ENCODE measurements at regions not wholly inside any gene's neighbourhood (a gene's known extent, or its start where the extent isn't known, plus 50 kb on each side); places are given as distances from the start of the nearest gene placed in this dataset.

- no peaks in the 10 kb centered on the region for H3K9me2 ChIP-seq (ENCODE audit: insufficient read depth)
- no peaks in the 10 kb centered on the region for H3F3A ChIP-seq (ENCODE audit: insufficient read depth, low read depth)
- POLR2A ChIA-PET (ENCODE audit: unreplicated experiment), result no interaction called here
- no peak overlapping the region for H2AFZ ChIP-seq
- H3K4me1 ChIP-seq (replicated peaks; ENCODE audit: insufficient read depth), result no peaks in the 10 kb centered on the region
- DNase-seq, result no peak
- no peaks in the 10 kb centered on the region for H3K36me3 ChIP-seq (ENCODE audit: low read depth)
- no peak overlapping the region for H3K27ac ChIP-seq
- no peaks in the 10 kb centered on the region for H3K27me3 ChIP-seq (ENCODE audit: insufficient read depth, low read depth)
- intact Hi-C loops (cut with micrococcal nuclease; ENCODE audit: unreplicated experiment), result no loop called here
- H3K9me3 ChIP-seq (ENCODE audit: insufficient read depth, low read depth), result no peaks in the 10 kb centered on the region
- no peak overlapping the region for H3K4me2 ChIP-seq
- CTCF ChIA-PET, result no interaction called here
- no peak overlapping the region for H3K4me3 ChIP-seq
- no peaks in the 10 kb centered on the region; the same call in 1 of the 2 replicates for H4K20me1 ChIP-seq (ENCODE audit: insufficient read depth)
- H3K79me2 ChIP-seq (ENCODE audit: low read depth), result no peaks in the 10 kb centered on the region
- TF ChIP-seq, protein P1, sequence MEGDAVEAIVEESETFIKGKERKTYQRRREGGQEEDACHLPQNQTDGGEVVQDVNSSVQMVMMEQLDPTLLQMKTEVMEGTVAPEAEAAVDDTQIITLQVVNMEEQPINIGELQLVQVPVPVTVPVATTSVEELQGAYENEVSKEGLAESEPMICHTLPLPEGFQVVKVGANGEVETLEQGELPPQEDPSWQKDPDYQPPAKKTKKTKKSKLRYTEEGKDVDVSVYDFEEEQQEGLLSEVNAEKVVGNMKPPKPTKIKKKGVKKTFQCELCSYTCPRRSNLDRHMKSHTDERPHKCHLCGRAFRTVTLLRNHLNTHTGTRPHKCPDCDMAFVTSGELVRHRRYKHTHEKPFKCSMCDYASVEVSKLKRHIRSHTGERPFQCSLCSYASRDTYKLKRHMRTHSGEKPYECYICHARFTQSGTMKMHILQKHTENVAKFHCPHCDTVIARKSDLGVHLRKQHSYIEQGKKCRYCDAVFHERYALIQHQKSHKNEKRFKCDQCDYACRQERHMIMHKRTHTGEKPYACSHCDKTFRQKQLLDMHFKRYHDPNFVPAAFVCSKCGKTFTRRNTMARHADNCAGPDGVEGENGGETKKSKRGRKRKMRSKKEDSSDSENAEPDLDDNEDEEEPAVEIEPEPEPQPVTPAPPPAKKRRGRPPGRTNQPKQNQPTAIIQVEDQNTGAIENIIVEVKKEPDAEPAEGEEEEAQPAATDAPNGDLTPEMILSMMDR (conservative IDR thresholded peaks at IDR 0.05), result no peak
- TF ChIP-seq EZH2 (IDR thresholded peaks at IDR 0.05; ENCODE audit: low read depth), result no peak
- no TSS peak for BruUV-seq (replicated peaks)
Measured at GRCh38 chr11:23976841-23977271, 520.0 kb upstream of the LUZP2 start.

GRCh38 chr11:23988381-23989006 lies 508.4 kb upstream of the LUZP2 start:
- TF ChIP-seq EZH2 (IDR thresholded peaks at IDR 0.05; ENCODE audit: low read depth), result no peak
- TF ChIP-seq, protein P1 (conservative IDR thresholded peaks at IDR 0.05), result no peak
- no peaks in the 10 kb centered on the region for H4K20me1 ChIP-seq (ENCODE audit: insufficient read depth)
- no peaks in the 10 kb centered on the region for H3K9me2 ChIP-seq (ENCODE audit: insufficient read depth)
- H3K9me3 ChIP-seq (ENCODE audit: insufficient read depth, low read depth), result no peaks in the 10 kb centered on the region
- H3K27ac ChIP-seq, result no peak overlapping the region
- no peaks in the 10 kb centered on the region for H3K27me3 ChIP-seq (ENCODE audit: insufficient read depth, low read depth)
- DNase-seq, result no peak
- no peaks in the 10 kb centered on the region for H3K4me1 ChIP-seq (replicated peaks; ENCODE audit: insufficient read depth)
- no peak overlapping the region for H3K4me3 ChIP-seq
- no peaks in the 10 kb centered on the region for H3K79me2 ChIP-seq (ENCODE audit: low read depth)
- BruUV-seq (replicated peaks), result no TSS peak
- intact Hi-C loops (cut with micrococcal nuclease; ENCODE audit: unreplicated experiment), result no loop called here
- ChIA-PET CTCF (no interaction called here), POLR2A (ENCODE audit: unreplicated experiment) (no interaction called here)
- H3K4me2 ChIP-seq, result no peak overlapping the region
- no peaks in the 10 kb centered on the region for H3F3A ChIP-seq (ENCODE audit: insufficient read depth, low read depth)
- no peak overlapping the region for H2AFZ ChIP-seq
- H3K36me3 ChIP-seq (ENCODE audit: low read depth), result no peaks in the 10 kb centered on the region

DNA sequence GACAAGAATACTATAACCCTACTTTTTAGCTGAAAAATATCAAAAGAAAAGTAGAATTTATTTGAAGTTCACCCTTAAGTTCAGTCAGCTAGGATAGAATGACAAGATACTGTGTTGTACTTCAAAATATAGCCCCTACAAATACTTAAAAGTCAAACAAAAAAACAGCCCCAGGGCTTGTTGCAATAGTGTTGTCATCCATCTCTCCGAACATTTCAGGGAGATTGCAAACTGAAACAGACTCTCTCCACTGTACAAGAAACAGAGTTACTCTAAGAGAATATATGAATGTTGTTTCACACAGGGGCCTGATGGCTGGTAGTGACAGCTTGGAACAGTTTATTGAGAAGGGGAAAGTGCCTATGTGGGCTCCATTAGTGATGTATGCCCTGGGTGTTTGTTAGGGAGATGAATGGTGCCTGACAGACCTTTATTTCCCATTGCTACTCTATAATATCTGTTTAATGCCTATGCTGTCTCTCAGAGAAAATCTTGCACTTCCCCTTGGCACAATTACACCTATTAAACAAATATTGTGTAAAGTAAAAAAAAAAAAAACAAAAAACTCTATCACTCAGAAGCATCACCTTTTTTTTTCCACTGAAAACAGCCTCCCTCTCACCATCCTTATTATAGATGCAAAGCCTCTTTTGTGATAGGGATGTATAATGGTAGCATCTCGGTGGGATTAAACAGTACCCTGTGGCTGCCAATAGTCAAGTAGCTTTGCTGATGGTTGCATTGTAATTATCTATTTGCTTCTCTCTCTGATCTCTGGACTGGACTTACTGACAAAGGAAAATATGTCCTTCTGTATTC lies 506.3 kb upstream of the LUZP2 start:
- TF ChIP-seq, protein P1 (conservative IDR thresholded peaks at IDR 0.05), result no peak
- TF ChIP-seq EZH2 (IDR thresholded peaks at IDR 0.05; ENCODE audit: low read depth), result no peak
- Histone ChIP-seq H2AFZ (no peak overlapping the region), H3K9me3 (ENCODE audit: insufficient read depth, low read depth) (no peaks in the 10 kb centered on the region), H4K20me1 (ENCODE audit: insufficient read depth) (no peaks in the 10 kb centered on the region), H3K36me3 (ENCODE audit: low read depth) (no peaks in the 10 kb centered on the region), H3K27me3 (ENCODE audit: insufficient read depth, low read depth) (no peaks in the 10 kb centered on the region), H3K79me2 (ENCODE audit: low read depth) (no peaks in the 10 kb centered on the region), H3K4me1 (replicated peaks; ENCODE audit: insufficient read depth) (0 out of 2 replicates have a peak, but pooled peaks cover 2% of the 10 kb centered on the region), H3F3A (ENCODE audit: insufficient read depth, low read depth) (no peaks in the 10 kb centered on the region), H3K4me3 (no peak overlapping the region), H3K4me2 (no peak overlapping the region), H3K27ac (no peak overlapping the region), H3K9me2 (ENCODE audit: insufficient read depth) (no peaks in the 10 kb centered on the region)
- POLR2A ChIA-PET (ENCODE audit: unreplicated experiment), result no interaction called here
- CTCF ChIA-PET, result no interaction called here
- no TSS peak for BruUV-seq (replicated peaks)
- intact Hi-C loops (cut with micrococcal nuclease; ENCODE audit: unreplicated experiment), result no loop called here
- no peak for DNase-seq

Data from PC-9 (cell line).